ENCODE measurements at regions not wholly inside any gene's neighbourhood (a gene's known extent, or its start where the extent isn't known, plus 50 kb on each side); places are given as distances from the start of the nearest gene placed in this dataset.

- Histone ChIP-seq H3K27ac (no peak overlapping the region), H3K36me3 (no peaks in the 10 kb centered on the region), H3K4me3 (no peak overlapping the region), H3K9me3 (no peaks in the 10 kb centered on the region), H3K4me1 (no peaks in the 10 kb centered on the region), H3K27me3 (no peaks in the 10 kb centered on the region)
- no peak for DNase-seq
- intact Hi-C loops (cut with DNase I; ENCODE audit: low total_unique reads) = no loop called here
- TF ChIP-seq CTCF (IDR thresholded peaks at IDR 0.05) (no peak), POLR2A (IDR thresholded peaks at IDR 0.05) (no peak)
Measured at GRCh38 chr21:41674402-41674801, 92.5 kb downstream of the RIPK4 start.

DNA sequence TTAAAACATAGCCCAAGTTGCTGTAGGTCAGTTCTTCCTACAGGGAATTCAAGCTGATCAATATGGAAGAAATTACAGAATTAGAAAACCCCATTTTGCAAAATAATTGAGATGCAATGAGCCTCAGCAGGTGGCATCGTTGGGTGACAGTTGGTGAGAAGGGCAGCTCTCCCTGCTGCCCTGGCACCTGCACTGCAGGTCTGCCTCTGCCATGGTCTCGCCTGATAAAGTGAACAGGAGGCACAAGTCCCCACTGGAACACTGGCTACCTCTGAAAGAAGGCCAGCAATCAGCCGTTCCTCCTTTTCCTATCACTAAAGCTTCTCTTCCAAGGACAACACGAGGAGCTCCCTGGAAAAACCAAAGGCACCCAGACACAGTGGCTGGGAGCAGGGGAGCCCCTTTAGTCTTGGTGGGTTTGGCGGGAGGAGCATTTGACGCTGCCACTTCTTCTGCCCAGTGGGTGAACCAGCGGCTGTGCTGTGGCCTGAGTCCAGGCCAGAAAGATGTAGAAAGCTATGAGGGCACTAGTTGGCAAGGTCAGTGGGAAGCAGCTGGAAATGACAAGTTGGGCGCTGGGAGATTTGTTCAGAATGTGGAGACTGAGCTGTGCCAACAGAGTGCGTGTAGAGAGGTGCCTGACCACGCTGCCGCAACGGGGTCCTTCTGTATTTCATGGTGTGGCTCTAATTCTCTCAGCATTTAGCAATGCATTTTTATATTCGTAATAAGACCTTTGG is 93.1 kb downstream of the RIPK4 start:
- Histone ChIP-seq H3K36me3 (no peaks in the 10 kb centered on the region), H3K9me3 (no peaks in the 10 kb centered on the region), H3K27ac (no peak overlapping the region), H3K27me3 (no peaks in the 10 kb centered on the region), H3K4me1 (no peaks in the 10 kb centered on the region), H3K4me3 (no peak overlapping the region)
- TF ChIP-seq POLR2A (IDR thresholded peaks at IDR 0.05) (no peak), CTCF (IDR thresholded peaks at IDR 0.05) (no peak)
- DNase-seq = no peak
- intact Hi-C loops (cut with DNase I; ENCODE audit: low total_unique reads) = no loop called here

DNA sequence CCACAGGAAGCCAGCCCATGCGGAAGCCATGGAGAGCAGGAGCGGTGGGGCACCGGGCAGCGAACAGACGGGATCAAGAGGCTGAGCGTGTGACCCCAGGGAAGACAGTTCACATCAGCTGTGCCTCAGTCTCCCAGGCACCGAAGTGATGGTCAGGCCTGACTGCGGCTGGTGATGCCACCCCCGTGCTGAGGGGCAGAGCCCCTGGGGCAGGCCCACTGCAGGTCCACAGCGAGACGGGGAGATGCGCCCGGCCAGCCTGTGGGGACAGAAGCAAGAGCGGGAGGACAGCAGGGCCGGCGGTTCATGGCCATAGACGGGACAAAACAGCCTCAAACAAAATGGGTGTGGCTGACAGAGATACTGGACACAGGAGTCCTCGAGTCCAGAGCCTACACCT is 93.8 kb downstream of the RIPK4 start:
- intact Hi-C loops (cut with DNase I; ENCODE audit: low total_unique reads) = no loop called here
- no peaks in the 10 kb centered on the region for H3K4me1 ChIP-seq
- no peaks in the 10 kb centered on the region for H3K36me3 ChIP-seq
- H3K4me3 ChIP-seq = no peak overlapping the region
- TF ChIP-seq POLR2A (IDR thresholded peaks at IDR 0.05) (no peak), CTCF (IDR thresholded peaks at IDR 0.05) (no peak)
- no peak overlapping the region for H3K27ac ChIP-seq
- no peaks in the 10 kb centered on the region for H3K27me3 ChIP-seq
- DNase-seq = no peak
- H3K9me3 ChIP-seq = no peaks in the 10 kb centered on the region

DNA sequence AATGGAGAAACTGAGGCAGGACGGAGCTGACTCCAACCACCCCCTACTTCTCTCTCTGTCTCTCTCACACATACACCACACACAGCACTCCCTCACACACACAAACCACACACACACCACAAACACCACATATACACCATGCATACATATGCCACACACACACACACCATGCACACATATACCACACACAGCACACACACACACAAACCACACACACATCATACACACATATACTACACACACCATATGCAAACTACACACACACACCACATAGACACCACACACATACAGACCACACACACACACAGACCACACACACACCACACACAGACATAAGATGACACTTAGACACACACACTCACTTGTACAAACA is 94.3 kb downstream of the RIPK4 start:
- no peak for TF ChIP-seq POLR2A (IDR thresholded peaks at IDR 0.05)
- no peak for TF ChIP-seq CTCF (IDR thresholded peaks at IDR 0.05)
- Histone ChIP-seq H3K27me3 (no peaks in the 10 kb centered on the region), H3K36me3 (no peaks in the 10 kb centered on the region), H3K4me1 (no peaks in the 10 kb centered on the region), H3K4me3 (no peak overlapping the region), H3K9me3 (no peaks in the 10 kb centered on the region), H3K27ac (no peak overlapping the region)
- DNase-seq = no peak
- intact Hi-C loops (cut with DNase I; ENCODE audit: low total_unique reads) = no loop called here

GRCh38 chr21:41671859-41672542 is 94.9 kb downstream of the RIPK4 start:
- intact Hi-C loops (cut with DNase I; ENCODE audit: low total_unique reads) = no loop called here
- no peaks in the 10 kb centered on the region for H3K36me3 ChIP-seq
- no peak overlapping the region for H3K27ac ChIP-seq
- no peaks in the 10 kb centered on the region for H3K27me3 ChIP-seq
- no peak for TF ChIP-seq POLR2A (IDR thresholded peaks at IDR 0.05)
- no peak for TF ChIP-seq CTCF (IDR thresholded peaks at IDR 0.05)
- H3K4me3 ChIP-seq = no peak overlapping the region
- H3K9me3 ChIP-seq = no peaks in the 10 kb centered on the region
- no peak for DNase-seq
- no peaks in the 10 kb centered on the region for H3K4me1 ChIP-seq

Data from uterus (tissue), 3 donors.